ENCODE measurements at regions not wholly inside any gene's neighbourhood (a gene's known extent, or its start where the extent isn't known, plus 50 kb on each side); places are given as distances from the start of the nearest gene placed in this dataset.

- Histone ChIP-seq H3K9me3 (ENCODE audit: insufficient read depth, low read depth, low read length) (0 out of 2 replicates have a peak, but pooled peaks cover 9% of the 10 kb centered on the region), H3K9ac (ENCODE audit: low read depth, low read length) (no peak overlapping the region), H3K4me1 (ENCODE audit: insufficient read depth, low read length) (0 out of 2 replicates have a peak, but pooled peaks cover 3% of the 10 kb centered on the region), H3K36me3 (ENCODE audit: insufficient read depth, low read length) (no peaks in the 10 kb centered on the region), H3K4me3 (ENCODE audit: low read length) (no peak overlapping the region), H3K27ac (ENCODE audit: low read depth, low read length) (no peak overlapping the region), H3K27me3 (ENCODE audit: insufficient read depth, low read length) (no peaks in the 10 kb centered on the region)
- WGBS, result 95% methylated on average over 2 of the region's 2 CpGs
Measured at GRCh38 chr1:219039682-219040154, 134.0 kb upstream of the LYPLAL1 start.

DNA sequence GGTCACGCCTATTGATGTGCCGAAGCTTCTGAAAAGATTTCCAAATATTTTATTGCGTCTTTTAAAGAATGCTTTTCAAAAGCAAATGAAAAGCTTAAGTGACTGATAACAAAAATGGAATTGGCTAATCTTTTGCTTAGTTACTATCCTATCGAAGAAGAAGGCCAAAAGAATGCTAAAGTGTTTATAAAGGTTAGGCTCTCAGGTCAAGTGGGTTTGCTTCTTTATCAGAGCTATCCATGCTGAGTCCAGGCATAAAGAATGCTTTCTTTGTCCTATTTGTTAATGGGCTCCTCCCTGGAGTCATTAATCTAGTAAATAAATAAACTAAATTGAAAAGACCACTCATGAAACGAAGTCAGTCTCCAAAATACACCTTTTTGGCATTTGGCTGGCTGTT is 133.4 kb upstream of the LYPLAL1 start:
- Histone ChIP-seq H3K9ac (ENCODE audit: low read depth, low read length) (no peak overlapping the region), H3K4me1 (ENCODE audit: insufficient read depth, low read length) (0 out of 2 replicates have a peak, but pooled peaks cover 3% of the 10 kb centered on the region), H3K27me3 (ENCODE audit: insufficient read depth, low read length) (no peaks in the 10 kb centered on the region), H3K4me3 (ENCODE audit: low read length) (no peak overlapping the region), H3K27ac (ENCODE audit: low read depth, low read length) (no peak overlapping the region), H3K36me3 (ENCODE audit: insufficient read depth, low read length) (no peaks in the 10 kb centered on the region), H3K9me3 (ENCODE audit: insufficient read depth, low read depth, low read length) (0 out of 2 replicates have a peak, but pooled peaks cover 9% of the 10 kb centered on the region)
- WGBS, result 96% methylated on average over 4 of the region's 5 CpGs

DNA sequence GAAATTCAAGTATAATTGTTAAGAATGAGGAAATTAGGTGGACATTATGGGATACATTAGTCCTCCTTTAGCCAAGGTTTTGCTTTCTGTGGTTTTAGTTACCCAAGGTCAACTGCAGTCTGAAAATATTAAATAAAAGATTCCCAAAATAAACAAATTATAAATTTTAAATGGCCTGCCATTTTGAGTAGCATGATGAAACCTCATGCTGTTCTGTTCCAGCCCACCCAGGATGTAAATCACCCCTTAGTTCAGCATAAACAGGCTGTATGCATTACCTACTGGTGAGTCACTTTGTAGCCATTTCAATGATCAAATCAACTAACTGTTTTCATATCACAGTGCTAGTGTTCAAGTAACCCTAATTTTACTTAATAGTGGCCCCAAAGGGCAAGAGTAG is 132.5 kb upstream of the LYPLAL1 start:
- Histone ChIP-seq H3K4me1 (ENCODE audit: insufficient read depth, low read length) (0 out of 2 replicates have a peak, but pooled peaks cover 3% of the 10 kb centered on the region), H3K27ac (ENCODE audit: low read depth, low read length) (no peak overlapping the region), H3K27me3 (ENCODE audit: insufficient read depth, low read length) (no peaks in the 10 kb centered on the region), H3K36me3 (ENCODE audit: insufficient read depth, low read length) (no peaks in the 10 kb centered on the region), H3K9ac (ENCODE audit: low read depth, low read length) (no peak overlapping the region), H3K4me3 (ENCODE audit: low read length) (no peak overlapping the region), H3K9me3 (ENCODE audit: insufficient read depth, low read depth, low read length) (0 out of 2 replicates have a peak, but pooled peaks cover 9% of the 10 kb centered on the region)

- no peaks in the 10 kb centered on the region for H3K27me3 ChIP-seq (ENCODE audit: insufficient read depth, low read length)
- H3K36me3 ChIP-seq (ENCODE audit: insufficient read depth, low read length), result no peaks in the 10 kb centered on the region
- H3K9me3 ChIP-seq (ENCODE audit: insufficient read depth, low read depth, low read length), result 0 out of 2 replicates have a peak, but pooled peaks cover 9% of the 10 kb centered on the region
- 0 out of 2 replicates have a peak, but pooled peaks cover 3% of the 10 kb centered on the region for H3K4me1 ChIP-seq (ENCODE audit: insufficient read depth, low read length)
- no peak overlapping the region for H3K9ac ChIP-seq (ENCODE audit: low read depth, low read length)
- H3K4me3 ChIP-seq (ENCODE audit: low read length), result no peak overlapping the region
- 100% methylated on average over 1 of the region's 1 CpG for whole genome bisulfite sequencing
- no peak overlapping the region for H3K27ac ChIP-seq (ENCODE audit: low read depth, low read length)
Measured at GRCh38 chr1:219041818-219042217, 131.9 kb upstream of the LYPLAL1 start.

- Histone ChIP-seq H3K27me3 (ENCODE audit: insufficient read depth, low read length) (no peaks in the 10 kb centered on the region), H3K27ac (ENCODE audit: low read depth, low read length) (no peak overlapping the region), H3K9ac (ENCODE audit: low read depth, low read length) (no peak overlapping the region), H3K4me3 (ENCODE audit: low read length) (no peak overlapping the region), H3K36me3 (ENCODE audit: insufficient read depth, low read length) (no peaks in the 10 kb centered on the region), H3K9me3 (ENCODE audit: insufficient read depth, low read depth, low read length) (0 out of 2 replicates have a peak, but pooled peaks cover 9% of the 10 kb centered on the region), H3K4me1 (ENCODE audit: insufficient read depth, low read length) (0 out of 2 replicates have a peak, but pooled peaks cover 3% of the 10 kb centered on the region)
- WGBS, result 100% methylated on average over 1 of the region's 2 CpGs
Measured at GRCh38 chr1:219042769-219043168, 130.9 kb upstream of the LYPLAL1 start.

DNA sequence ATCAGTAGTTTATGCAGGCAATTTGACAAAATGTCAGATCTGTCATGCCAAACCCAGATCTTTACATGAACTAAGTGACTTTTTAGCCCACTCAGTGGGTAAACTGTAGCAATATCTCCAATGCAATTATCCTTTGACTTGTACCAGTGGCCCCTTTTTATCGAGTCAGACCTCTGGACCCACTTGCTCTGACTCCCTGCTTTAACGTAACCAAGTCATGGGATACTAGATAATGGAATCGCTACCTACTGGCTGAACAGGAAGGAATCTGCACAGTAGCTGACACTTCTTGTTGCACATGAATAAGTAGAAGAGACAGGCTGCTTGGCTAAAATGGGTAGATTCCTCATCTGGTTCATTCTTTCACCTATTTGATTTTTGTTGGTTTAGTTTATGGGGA is 128.4 kb upstream of the LYPLAL1 start:
- WGBS, result 95% methylated on average over 3 of the region's 3 CpGs
- no peaks in the 10 kb centered on the region for H3K4me1 ChIP-seq (ENCODE audit: insufficient read depth, low read length)

DNA sequence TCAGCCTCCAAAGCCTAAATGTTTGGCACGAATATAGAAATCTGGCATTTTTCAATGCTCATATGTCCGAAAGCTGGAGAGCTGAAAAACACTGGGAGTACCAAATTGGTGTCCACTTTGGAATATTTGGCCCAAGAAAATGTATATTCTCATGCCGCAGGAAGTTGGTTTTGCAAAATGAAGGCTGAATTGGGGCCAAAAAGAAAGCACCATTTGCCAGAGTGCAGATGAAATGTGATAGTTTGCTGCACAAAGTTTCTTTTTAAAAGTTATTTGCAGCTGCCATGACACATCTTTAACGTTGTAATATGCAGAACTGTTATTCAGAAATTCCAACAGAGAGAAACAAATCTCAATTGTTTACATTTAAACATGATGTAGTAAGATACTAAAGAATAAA is 124.2 kb upstream of the LYPLAL1 start:
- no peaks in the 10 kb centered on the region for H3K4me1 ChIP-seq (ENCODE audit: insufficient read depth, low read length)
- no peak overlapping the region for H3K4me3 ChIP-seq (ENCODE audit: low read length)
- H3K27me3 ChIP-seq (ENCODE audit: insufficient read depth, low read length), result no peaks in the 10 kb centered on the region
- H3K9me3 ChIP-seq (ENCODE audit: insufficient read depth, low read depth, low read length), result no peaks in the 10 kb centered on the region
- H3K36me3 ChIP-seq (ENCODE audit: insufficient read depth, low read length), result no peaks in the 10 kb centered on the region
- no peak overlapping the region for H3K9ac ChIP-seq (ENCODE audit: low read depth, low read length)
- WGBS, result 96% methylated on average over 3 of the region's 4 CpGs
- no peak overlapping the region for H3K27ac ChIP-seq (ENCODE audit: low read depth, low read length)

More for the DNA sequence above, 128.4 kb upstream of the LYPLAL1 start:
- Histone ChIP-seq H3K27ac (ENCODE audit: low read depth, low read length) (no peak overlapping the region), H3K36me3 (ENCODE audit: insufficient read depth, low read length) (no peaks in the 10 kb centered on the region), H3K9me3 (ENCODE audit: insufficient read depth, low read depth, low read length) (0 out of 2 replicates have a peak, but pooled peaks cover 9% of the 10 kb centered on the region), H3K4me3 (ENCODE audit: low read length) (no peak overlapping the region), H3K27me3 (ENCODE audit: insufficient read depth, low read length) (no peaks in the 10 kb centered on the region), H3K9ac (ENCODE audit: low read depth, low read length) (no peak overlapping the region)

- no peaks in the 10 kb centered on the region for H3K27me3 ChIP-seq (ENCODE audit: insufficient read depth, low read length)
- no peaks in the 10 kb centered on the region for H3K9me3 ChIP-seq (ENCODE audit: insufficient read depth, low read depth, low read length)
- no peaks in the 10 kb centered on the region for H3K36me3 ChIP-seq (ENCODE audit: insufficient read depth, low read length)
- 89% methylated on average over 4 of the region's 5 CpGs for WGBS
- no peak overlapping the region for H3K4me3 ChIP-seq (ENCODE audit: low read length)
- no peaks in the 10 kb centered on the region for H3K4me1 ChIP-seq (ENCODE audit: insufficient read depth, low read length)
- H3K27ac ChIP-seq (ENCODE audit: low read depth, low read length), result no peak overlapping the region
- no peak overlapping the region for H3K9ac ChIP-seq (ENCODE audit: low read depth, low read length)
Measured at GRCh38 chr1:219050086-219050821, 123.4 kb upstream of the LYPLAL1 start.

DNA sequence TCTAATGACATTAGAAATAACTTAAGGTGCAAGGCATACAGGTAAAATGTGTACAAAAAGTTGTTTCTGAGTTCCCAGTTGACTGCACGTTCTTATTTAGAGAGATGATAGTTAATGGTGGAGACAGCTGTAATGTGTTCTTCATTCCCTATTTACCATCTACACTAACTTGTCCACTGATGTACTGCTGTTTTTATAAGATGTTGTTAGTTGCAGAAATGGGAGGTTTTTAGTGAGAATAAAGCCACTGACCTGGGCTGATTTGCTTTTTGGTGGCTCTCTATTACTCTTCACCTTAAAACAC is 122.9 kb upstream of the LYPLAL1 start:
- no peak overlapping the region for H3K27ac ChIP-seq (ENCODE audit: low read depth, low read length)
- no peaks in the 10 kb centered on the region for H3K36me3 ChIP-seq (ENCODE audit: insufficient read depth, low read length)
- no peak overlapping the region for H3K9ac ChIP-seq (ENCODE audit: low read depth, low read length)
- H3K9me3 ChIP-seq (ENCODE audit: insufficient read depth, low read depth, low read length), result no peaks in the 10 kb centered on the region
- H3K27me3 ChIP-seq (ENCODE audit: insufficient read depth, low read length), result no peaks in the 10 kb centered on the region
- no peaks in the 10 kb centered on the region for H3K4me1 ChIP-seq (ENCODE audit: insufficient read depth, low read length)
- WGBS, result no CpG with 5 or more reads among the region's 1 CpG
- no peak overlapping the region for H3K4me3 ChIP-seq (ENCODE audit: low read length)

DNA sequence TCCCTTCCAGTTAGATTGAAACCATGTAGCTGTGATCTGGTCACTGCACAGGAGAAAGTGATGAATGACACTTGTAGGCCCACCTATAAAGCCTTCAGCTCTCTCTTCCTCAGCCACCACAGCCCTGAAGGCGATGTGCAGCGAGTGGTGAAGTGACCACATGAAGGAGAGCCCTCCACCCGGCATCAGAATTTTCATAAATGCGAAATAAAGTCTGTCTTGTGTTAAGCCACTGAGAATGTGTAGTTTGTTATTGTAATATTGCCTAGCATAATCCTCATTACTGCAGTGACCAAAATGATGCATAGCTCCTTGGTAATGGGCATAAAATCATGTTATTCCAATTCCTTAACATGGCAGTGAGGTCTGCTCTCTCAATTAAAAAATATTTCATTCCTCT is 122.1 kb upstream of the LYPLAL1 start:
- no peaks in the 10 kb centered on the region for H3K27me3 ChIP-seq (ENCODE audit: insufficient read depth, low read length)
- no peak overlapping the region for H3K4me3 ChIP-seq (ENCODE audit: low read length)
- H3K9me3 ChIP-seq (ENCODE audit: insufficient read depth, low read depth, low read length), result no peaks in the 10 kb centered on the region
- no peaks in the 10 kb centered on the region for H3K36me3 ChIP-seq (ENCODE audit: insufficient read depth, low read length)
- no peak overlapping the region for H3K9ac ChIP-seq (ENCODE audit: low read depth, low read length)
- H3K4me1 ChIP-seq (ENCODE audit: insufficient read depth, low read length), result no peaks in the 10 kb centered on the region
- 97% methylated on average over 4 of the region's 4 CpGs for WGBS
- H3K27ac ChIP-seq (ENCODE audit: low read depth, low read length), result no peak overlapping the region

DNA sequence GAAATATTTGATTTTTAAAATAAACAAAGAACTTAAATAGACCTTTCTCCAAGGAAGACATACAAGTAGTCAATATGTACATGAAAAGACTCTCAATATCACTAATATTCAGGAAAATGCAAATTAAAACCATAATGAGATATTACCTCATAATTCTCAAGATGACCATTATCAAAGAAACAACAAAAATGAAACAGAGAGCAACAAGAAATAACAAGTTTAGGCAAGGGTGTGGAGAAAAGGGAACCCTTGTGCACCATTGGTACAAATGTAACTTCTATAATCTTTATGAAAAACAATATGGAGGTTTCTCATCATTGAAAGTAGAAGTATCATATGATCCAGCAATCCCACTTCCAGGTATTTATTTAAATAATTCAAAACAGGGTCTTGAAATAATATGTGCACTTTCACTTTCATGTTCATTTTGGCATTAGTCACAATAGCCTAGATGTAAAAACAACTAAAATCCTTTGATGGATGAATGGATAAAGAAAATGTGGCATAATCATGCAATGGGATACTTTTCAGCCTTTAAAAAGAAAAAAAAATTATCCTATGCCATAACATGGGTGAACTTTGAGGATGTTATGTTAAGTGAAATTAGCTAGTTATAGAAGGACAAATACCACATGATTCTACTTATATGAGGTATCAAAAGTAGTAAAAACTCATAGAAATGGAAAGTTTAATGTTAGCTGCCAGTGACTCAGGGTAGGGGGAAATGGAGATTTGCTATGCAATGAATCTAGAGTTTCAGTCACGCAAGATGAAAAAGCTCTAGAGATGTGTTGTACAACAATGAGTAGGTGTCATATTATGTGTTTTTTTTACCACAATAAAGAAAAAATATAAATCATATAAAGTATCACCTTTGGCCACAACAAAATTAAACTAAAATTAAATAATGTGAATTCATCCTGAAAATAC is 114.5 kb upstream of the LYPLAL1 start:
- no peak overlapping the region for H3K9ac ChIP-seq (ENCODE audit: low read depth, low read length)
- WGBS, result 94% methylated on average over 1 of the region's 1 CpG
- no peaks in the 10 kb centered on the region for H3K9me3 ChIP-seq (ENCODE audit: insufficient read depth, low read depth, low read length)
- no peaks in the 10 kb centered on the region for H3K27me3 ChIP-seq (ENCODE audit: insufficient read depth, low read length)
- H3K4me1 ChIP-seq (ENCODE audit: insufficient read depth, low read length), result no peaks in the 10 kb centered on the region
- H3K27ac ChIP-seq (ENCODE audit: low read depth, low read length), result no peak overlapping the region
- H3K4me3 ChIP-seq (ENCODE audit: low read length), result no peak overlapping the region
- no peaks in the 10 kb centered on the region for H3K36me3 ChIP-seq (ENCODE audit: insufficient read depth, low read length)

Data from HUES64 (cell line).